ENCODE measurements at regions not wholly inside any gene's neighbourhood (a gene's known extent, or its start where the extent isn't known, plus 50 kb on each side); places are given as distances from the start of the nearest gene placed in this dataset.

DNA sequence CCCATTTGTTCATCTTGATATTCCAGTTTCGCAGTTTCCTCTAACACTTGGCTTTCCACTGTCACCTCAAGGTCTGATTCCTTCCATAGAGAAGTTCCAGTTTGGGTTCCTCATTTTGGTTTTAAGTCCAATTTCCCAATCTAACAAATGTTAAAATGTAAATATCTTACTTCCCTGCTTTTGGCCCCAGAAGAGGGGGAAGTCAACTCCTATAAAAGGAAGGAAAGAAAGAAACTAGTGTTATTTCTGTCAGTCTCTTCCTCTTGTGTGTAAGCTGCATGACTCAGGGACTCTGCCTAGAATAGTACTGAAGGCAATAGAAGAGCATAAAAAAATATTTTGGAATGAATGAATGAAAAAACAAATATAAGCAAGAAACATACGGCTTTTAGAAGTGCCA is 127.5 kb upstream of the CCNG1 start:
- no peak for ATAC-seq
- H3K4me1 ChIP-seq = no peaks in the 10 kb centered on the region
- DNase-seq (ENCODE audit: low read depth in 1 of 2, low spot score in 1 of 2) = no peak
- no peak overlapping the region for H3K4me2 ChIP-seq
- H3K27ac ChIP-seq = no peak overlapping the region
- no peak for FAIRE-seq
- no peak overlapping the region for H3K4me3 ChIP-seq
- ChIA-PET CTCF (interaction anchor here (0.7 to 1.9 kb wide), 2 partner anchors 99 to 1481 kb away, joined by 4 to 5 read pairs; no protein-coding TSS in a partner anchor), POLR2A (no interaction called here)
- TF ChIP-seq, protein P1, sequence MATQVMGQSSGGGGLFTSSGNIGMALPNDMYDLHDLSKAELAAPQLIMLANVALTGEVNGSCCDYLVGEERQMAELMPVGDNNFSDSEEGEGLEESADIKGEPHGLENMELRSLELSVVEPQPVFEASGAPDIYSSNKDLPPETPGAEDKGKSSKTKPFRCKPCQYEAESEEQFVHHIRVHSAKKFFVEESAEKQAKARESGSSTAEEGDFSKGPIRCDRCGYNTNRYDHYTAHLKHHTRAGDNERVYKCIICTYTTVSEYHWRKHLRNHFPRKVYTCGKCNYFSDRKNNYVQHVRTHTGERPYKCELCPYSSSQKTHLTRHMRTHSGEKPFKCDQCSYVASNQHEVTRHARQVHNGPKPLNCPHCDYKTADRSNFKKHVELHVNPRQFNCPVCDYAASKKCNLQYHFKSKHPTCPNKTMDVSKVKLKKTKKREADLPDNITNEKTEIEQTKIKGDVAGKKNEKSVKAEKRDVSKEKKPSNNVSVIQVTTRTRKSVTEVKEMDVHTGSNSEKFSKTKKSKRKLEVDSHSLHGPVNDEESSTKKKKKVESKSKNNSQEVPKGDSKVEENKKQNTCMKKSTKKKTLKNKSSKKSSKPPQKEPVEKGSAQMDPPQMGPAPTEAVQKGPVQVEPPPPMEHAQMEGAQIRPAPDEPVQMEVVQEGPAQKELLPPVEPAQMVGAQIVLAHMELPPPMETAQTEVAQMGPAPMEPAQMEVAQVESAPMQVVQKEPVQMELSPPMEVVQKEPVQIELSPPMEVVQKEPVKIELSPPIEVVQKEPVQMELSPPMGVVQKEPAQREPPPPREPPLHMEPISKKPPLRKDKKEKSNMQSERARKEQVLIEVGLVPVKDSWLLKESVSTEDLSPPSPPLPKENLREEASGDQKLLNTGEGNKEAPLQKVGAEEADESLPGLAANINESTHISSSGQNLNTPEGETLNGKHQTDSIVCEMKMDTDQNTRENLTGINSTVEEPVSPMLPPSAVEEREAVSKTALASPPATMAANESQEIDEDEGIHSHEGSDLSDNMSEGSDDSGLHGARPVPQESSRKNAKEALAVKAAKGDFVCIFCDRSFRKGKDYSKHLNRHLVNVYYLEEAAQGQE (IDR thresholded peaks at IDR 0.05) = no peak
- no peak for TF ChIP-seq FOSL2 (IDR thresholded peaks at IDR 0.05)
- TF ChIP-seq FOSL2 (CRISPR knock-in tag; IDR thresholded peaks at IDR 0.05) = no peak
- TF ChIP-seq CHD4 (IDR thresholded peaks at IDR 0.05; ENCODE audit: borderline replicate concordance) = no peak
- TF ChIP-seq ZFP36 (IDR thresholded peaks at IDR 0.05; ENCODE audit: borderline replicate concordance, partially characterized antibody) = no peak
- no peak for TF ChIP-seq KDM5A (IDR thresholded peaks at IDR 0.05)
- no peak for TF ChIP-seq EP300 (IDR thresholded peaks at IDR 0.05)
- TF ChIP-seq JUN (IDR thresholded peaks at IDR 0.05) = no peak
- no peak for TF ChIP-seq EHF (CRISPR knock-in tag; IDR thresholded peaks at IDR 0.05)
- no peak for TF ChIP-seq NFE2L2 (conservative IDR thresholded peaks at IDR 0.05; ENCODE audit: low read length)
- TF ChIP-seq POLR2AphosphoS2 (conservative IDR thresholded peaks at IDR 0.05; ENCODE audit: low read length) = no peak
- no peak for TF ChIP-seq GATA3 (IDR thresholded peaks at IDR 0.05; ENCODE audit: borderline replicate concordance)
- no peak for TF ChIP-seq CBX8 (IDR thresholded peaks at IDR 0.05)
- TF ChIP-seq ZC3H11A (IDR thresholded peaks at IDR 0.05) = no peak
- no peaks in the 10 kb centered on the region for H3K9me3 ChIP-seq
- 21% methylated on average over 2 of the region's 2 CpGs for WGBS (ENCODE audit: missing lambda C conversion rate)

DNA sequence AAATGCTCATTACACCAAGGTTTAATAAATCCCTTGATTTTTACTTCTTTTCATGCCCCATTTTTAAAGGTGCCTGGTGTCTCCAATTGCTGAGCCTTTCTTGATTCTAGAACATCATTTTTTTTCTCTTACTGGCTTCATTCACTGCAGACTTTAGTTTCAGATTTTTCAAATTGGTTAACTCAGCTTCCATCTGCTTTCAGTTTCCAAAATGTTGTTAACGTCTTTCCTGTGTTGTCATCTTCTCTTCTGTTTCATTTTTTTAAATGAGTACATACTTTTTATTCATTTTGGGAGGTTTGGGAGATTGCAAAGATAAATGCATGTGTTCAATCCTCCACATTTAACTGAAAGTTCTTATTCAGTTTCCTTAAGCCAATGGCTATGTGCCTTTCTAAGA is 126.4 kb upstream of the CCNG1 start:
- no peak overlapping the region for H3K4me2 ChIP-seq
- 6% methylated on average over 1 of the region's 1 CpG for WGBS (ENCODE audit: missing lambda C conversion rate)
- ATAC-seq (no peak), FAIRE-seq (no peak), DNase-seq (ENCODE audit: low read depth in 1 of 2, low spot score in 1 of 2) (no peak)
- no peaks in the 10 kb centered on the region for H3K9me3 ChIP-seq
- CTCF ChIA-PET = no interaction called here
- POLR2A ChIA-PET = no interaction called here
- H3K4me3 ChIP-seq = no peak overlapping the region
- TF ChIP-seq, protein P2, sequence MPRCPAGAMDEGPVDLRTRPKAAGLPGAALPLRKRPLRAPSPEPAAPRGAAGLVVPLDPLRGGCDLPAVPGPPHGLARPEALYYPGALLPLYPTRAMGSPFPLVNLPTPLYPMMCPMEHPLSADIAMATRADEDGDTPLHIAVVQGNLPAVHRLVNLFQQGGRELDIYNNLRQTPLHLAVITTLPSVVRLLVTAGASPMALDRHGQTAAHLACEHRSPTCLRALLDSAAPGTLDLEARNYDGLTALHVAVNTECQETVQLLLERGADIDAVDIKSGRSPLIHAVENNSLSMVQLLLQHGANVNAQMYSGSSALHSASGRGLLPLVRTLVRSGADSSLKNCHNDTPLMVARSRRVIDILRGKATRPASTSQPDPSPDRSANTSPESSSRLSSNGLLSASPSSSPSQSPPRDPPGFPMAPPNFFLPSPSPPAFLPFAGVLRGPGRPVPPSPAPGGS (IDR thresholded peaks at IDR 0.05) = no peak
- no peak overlapping the region for H3K27ac ChIP-seq
- H3K4me1 ChIP-seq = no peaks in the 10 kb centered on the region

DNA sequence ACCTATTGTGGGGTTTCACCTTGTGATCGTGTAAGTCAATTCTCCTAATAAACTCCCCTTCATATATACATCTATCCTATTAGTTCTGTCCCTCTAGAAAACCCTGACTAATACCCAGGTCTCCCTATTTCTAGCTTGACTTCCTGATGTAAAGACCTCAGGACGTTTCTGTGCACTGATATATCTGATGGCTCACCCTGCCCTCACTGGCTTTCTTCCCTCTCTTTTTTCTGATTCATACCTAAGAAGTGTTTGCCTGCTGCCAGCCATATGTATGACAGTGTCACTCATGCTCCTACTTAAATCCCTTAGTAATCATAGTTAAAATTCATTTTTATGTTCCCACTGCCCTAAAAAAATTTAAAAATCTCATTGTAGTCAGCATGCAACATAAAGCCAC is 124.8 kb upstream of the CCNG1 start:
- no peak overlapping the region for H3K27ac ChIP-seq
- H3K4me2 ChIP-seq = no peak overlapping the region
- TF ChIP-seq, protein P3, sequence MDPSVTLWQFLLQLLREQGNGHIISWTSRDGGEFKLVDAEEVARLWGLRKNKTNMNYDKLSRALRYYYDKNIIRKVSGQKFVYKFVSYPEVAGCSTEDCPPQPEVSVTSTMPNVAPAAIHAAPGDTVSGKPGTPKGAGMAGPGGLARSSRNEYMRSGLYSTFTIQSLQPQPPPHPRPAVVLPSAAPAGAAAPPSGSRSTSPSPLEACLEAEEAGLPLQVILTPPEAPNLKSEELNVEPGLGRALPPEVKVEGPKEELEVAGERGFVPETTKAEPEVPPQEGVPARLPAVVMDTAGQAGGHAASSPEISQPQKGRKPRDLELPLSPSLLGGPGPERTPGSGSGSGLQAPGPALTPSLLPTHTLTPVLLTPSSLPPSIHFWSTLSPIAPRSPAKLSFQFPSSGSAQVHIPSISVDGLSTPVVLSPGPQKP (IDR thresholded peaks at IDR 0.05; ENCODE audit: low read depth, low read length) = no peak
- TF ChIP-seq NR3C1 (IDR thresholded peaks at IDR 0.05) (no peak), ZSCAN20 (CRISPR knock-in tag; IDR thresholded peaks at IDR 0.05) (no peak), NPAS2 (CRISPR knock-in tag; IDR thresholded peaks at IDR 0.05; ENCODE audit: borderline replicate concordance) (no peak), FOSB (CRISPR knock-in tag; IDR thresholded peaks at IDR 0.05) (no peak), MYC (IDR thresholded peaks at IDR 0.05; ENCODE audit: borderline replicate concordance, low read length) (no peak), POLR2AphosphoS2 (conservative IDR thresholded peaks at IDR 0.05; ENCODE audit: low read length) (no peak), ESRRA (IDR thresholded peaks at IDR 0.05; ENCODE audit: borderline replicate concordance, low read length) (no peak), ZFP36 (IDR thresholded peaks at IDR 0.05; ENCODE audit: borderline replicate concordance, partially characterized antibody) (no peak), HOXA7 (CRISPR knock-in tag; IDR thresholded peaks at IDR 0.05) (no peak), ZC3H11A (IDR thresholded peaks at IDR 0.05) (no peak), KDM1A (IDR thresholded peaks at IDR 0.05; ENCODE audit: low read depth) (no peak), KDM5A (IDR thresholded peaks at IDR 0.05) (no peak), NFE2L2 (conservative IDR thresholded peaks at IDR 0.05; ENCODE audit: low read length) (no peak), CBX8 (IDR thresholded peaks at IDR 0.05) (no peak), JUNB (IDR thresholded peaks at IDR 0.05) (no peak), HOXB5 (CRISPR knock-in tag; IDR thresholded peaks at IDR 0.05) (no peak)
- TF ChIP-seq, protein P2 (IDR thresholded peaks at IDR 0.05) = no peak
- TF ChIP-seq, protein P4, sequence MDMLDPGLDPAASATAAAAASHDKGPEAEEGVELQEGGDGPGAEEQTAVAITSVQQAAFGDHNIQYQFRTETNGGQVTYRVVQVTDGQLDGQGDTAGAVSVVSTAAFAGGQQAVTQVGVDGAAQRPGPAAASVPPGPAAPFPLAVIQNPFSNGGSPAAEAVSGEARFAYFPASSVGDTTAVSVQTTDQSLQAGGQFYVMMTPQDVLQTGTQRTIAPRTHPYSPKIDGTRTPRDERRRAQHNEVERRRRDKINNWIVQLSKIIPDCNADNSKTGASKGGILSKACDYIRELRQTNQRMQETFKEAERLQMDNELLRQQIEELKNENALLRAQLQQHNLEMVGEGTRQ (IDR thresholded peaks at IDR 0.05) = no peak
- no peaks in the 10 kb centered on the region for H3K4me1 ChIP-seq
- H3K9me3 ChIP-seq = no peaks in the 10 kb centered on the region
- ATAC-seq = no peak
- POLR2A ChIA-PET = no interaction called here
- CTCF ChIA-PET = interaction anchor here (1.2 kb wide), 1 partner anchor 35 kb away, joined by 4 read pairs; no protein-coding TSS in a partner anchor
- no peak for FAIRE-seq
- DNase-seq (ENCODE audit: low read depth in 1 of 2, low spot score in 1 of 2) = no peak
- WGBS (ENCODE audit: missing lambda C conversion rate) = 9% methylated on average over 2 of the region's 2 CpGs
- H3K4me3 ChIP-seq = no peak overlapping the region
